ENCODE measurements at regions not wholly inside any gene's neighbourhood (a gene's known extent, or its start where the extent isn't known, plus 50 kb on each side); places are given as distances from the start of the nearest gene placed in this dataset.

DNA sequence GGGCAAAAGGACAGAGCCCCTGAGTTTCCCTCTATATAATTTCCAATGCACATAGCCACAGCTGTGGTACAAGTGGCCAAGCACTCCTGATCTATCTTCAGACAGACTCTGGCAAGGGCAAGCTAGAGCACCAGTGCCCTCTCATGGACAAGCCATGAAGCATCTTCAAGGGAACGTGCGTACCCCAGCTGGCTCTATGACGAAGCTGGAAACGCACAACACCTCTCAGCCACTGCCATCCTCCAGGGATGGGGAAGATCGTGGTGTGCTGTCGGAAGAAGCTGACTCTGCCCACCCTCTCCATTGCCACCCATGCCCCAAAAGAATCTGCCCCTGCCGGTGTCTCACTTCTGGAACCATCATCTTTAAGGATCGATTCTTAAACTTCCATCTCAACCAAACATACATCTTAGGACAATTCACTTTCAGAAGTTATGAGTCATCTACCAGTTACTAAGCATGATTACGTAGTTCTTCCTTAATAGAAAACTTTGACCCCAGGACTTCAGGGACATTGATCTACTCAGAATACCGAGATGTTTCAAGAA, 482.9 kb downstream of the AGTPBP1 start:
- no peak for DNase-seq (ENCODE audit: low spot score)

DNA sequence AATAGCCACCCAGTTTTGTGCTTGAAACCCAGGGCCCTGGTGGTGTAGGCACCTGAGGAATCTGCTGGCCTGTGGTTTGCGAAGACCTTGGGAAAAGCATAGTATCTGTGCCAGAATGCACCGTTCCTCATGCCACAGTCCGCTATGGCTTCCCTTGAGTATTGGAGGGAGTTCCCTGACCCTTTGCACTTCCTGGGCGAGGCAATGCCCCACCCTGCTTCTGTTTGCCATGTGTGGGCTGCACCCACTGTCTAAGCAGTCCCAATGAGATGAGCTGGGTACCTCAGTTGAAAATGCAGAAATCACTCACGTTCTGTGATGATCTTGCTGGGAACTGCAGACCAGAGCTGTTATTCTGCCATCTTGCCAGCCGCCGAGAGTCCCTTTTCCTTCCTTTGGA, 483.5 kb downstream of the AGTPBP1 start:
- DNase-seq (ENCODE audit: low spot score), result no peak

DNA sequence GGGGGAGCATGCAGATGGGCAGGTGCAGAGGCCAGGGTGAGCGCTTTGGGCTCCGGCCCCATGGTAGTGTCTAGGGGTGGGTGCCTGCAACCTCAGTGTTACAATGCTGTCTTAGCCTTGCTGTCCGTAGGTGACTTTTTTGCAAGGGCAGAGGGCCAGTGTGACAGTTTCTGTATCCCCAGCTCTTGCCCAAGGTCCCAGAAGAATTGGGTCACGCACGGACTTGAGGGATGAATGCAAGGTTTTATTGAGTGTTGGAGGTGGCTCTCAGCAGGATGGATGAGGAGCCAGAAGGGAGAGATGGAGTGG, 492.5 kb downstream of the AGTPBP1 start:
- no peak for DNase-seq (ENCODE audit: low spot score)

DNA sequence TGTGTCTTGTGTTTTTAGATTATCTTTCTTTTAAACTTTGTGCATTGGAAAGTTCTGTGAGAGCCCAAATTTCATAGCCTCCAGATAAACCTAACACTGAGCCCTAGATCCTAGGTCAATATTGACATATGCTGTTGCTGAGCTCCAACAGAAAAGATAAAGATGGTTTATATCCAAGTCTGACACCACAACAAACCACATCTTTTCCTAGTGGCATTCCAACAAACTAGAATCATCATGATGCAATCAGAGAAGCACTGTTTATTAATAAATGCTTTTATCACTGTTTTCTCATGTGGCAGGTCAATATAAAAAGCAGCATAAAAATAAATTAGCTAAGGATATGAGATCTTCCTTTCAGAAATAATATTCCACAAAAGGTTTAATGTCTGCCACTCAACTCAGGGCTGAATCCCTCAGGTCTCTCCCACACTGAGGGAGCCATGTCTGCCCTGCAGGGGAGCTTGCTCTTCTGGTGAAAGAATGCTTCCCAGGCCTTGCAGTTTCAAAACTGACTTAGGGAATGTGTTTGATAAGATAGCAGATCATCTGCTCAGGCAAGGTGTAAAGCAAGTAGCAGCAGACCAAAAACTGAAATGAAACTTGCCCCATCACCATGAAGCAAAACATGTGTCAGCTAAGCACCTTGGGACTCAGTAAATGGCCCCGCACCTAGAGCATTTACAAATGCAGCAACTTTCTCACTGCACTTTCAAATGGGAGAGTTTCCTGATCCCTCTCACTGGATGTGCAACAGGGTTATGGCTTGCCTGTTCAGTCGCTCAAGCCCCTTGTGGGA, 493.0 kb downstream of the AGTPBP1 start:
- DNase-seq (ENCODE audit: low spot score), result no peak

DNA sequence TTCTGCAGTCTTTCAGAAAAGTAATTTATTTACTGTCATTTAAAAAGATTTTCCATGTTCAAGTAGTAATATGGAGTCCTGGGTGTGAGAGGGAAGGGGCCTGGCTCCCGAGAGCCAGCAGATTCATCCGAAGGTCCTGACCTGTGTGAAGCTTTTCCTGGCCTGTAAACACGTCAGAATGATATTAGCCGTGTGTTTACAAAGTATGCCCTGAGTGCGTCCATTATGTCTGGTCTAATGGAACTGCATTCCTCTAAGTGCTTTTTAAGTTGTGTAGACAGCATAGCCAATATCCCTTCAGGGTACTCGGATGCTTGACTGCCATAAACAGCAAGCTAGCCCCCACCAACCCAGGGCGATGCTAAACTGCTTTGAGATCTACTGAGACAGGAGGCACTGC, 495.2 kb downstream of the AGTPBP1 start:
- no peak for DNase-seq (ENCODE audit: low spot score)

DNA sequence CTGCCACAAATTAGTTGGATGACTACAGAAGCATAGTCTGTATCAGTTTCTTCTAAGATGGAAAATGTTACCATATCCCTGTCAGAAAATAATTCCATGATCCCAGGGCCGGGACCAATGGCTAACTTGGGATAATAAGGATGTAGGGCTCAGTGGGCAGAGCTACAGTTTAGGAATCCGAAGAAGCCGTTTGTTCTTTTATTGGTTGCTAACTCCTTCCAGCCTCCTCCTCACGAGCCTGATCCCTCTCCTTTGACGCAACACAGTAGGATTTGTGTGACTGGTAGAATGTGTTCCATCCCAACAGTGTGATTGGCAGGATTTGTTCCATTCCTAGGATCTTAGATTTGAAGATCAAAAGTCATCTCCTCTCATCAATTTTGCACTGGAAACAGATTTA, 496.9 kb downstream of the AGTPBP1 start:
- no peak for DNase-seq (ENCODE audit: low spot score)

DNA sequence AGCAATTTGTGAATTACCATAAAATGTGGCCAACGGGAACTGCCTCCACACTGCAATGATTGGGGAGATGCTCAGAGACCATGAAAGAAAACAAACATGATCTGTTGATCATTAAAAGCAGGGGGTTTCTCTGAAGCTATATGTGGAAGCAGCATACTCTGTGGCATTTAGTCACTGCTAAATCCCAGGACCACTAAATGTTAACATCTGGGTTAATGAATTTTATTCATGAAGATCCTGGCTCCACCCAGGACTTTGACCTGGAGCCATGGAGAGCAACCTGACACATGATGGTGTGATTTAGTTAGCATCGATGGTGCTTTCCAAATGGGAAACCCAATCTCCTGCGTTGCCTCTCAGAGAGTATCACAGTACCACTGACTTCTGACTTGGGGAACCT, 497.8 kb downstream of the AGTPBP1 start:
- DNase-seq (ENCODE audit: low spot score), result no peak

DNA sequence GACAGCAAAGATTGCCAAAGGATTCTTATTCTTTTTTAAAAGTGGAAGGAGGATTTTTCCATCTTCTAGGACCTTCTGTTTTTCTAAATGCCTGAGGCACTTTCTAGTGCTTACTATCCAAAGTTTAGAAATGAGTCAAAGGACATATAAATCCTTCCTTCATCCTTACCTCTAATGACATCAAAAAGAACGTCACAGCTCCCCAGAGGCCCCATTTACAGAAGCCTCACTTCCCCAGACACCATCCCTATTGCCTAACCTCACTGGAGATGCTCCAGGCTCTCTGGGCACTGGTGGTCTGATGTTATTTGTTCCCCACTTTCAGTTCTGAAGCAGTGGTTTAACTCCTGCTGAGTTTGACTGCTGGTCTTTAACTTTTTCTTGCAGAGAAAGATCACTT, 504.3 kb downstream of the AGTPBP1 start:
- DNase-seq (ENCODE audit: low spot score), result no peak

DNA sequence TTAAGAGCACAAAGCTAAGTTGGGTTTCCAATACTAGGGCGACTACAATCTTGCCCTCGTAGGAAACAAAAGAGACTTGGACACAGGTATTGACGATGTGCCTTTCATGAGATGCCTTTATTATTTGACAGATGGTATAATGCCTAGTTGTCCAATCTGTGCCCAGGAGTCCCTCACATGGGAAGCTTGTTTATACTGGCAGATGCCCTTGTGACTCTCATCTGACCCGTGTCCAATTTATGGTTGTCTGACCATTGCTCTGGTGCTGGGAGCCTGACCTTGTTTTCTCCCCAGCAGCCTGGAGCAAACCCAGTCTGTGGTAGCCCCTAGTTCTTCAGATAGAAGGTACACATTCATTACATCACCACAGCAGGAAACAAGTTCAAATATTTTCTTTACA, 511.7 kb downstream of the AGTPBP1 start:
- DNase-seq (ENCODE audit: low spot score), result no peak

DNA sequence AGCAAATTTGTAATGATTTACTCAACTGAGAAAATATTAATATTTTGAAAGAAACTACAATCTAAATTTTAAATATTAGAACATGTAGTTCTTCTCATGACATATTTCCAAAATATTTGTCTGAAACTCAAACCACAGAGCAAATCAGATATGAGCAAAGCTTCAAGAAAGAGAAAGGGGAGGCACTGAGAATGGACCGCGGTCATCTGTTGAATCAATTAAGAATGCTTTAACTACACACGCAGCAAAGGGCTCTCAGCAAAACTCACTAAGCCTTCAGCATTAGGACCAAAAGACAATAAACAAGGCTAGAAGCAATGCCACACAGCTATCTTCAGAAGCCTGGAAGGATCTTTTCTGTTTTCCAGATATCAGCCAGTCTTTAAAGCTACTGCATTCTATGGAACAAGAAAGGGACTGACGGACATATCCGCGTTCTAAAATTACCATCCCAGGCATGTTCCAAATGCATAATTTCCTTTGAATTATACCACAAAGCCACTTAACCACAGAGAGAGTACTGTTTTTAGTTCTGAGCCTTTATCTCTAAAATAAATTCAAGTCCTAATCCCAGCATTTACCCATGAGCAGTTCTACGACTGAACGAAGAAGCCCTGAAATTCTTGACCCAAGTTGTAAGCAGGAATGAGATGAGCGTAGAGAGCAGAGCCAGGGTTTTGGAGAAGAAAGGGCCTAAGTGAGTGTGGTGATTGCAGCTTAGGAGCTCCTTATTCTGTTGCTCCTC, 513.5 kb downstream of the AGTPBP1 start:
- DNase-seq (ENCODE audit: low spot score), result no peak

DNA sequence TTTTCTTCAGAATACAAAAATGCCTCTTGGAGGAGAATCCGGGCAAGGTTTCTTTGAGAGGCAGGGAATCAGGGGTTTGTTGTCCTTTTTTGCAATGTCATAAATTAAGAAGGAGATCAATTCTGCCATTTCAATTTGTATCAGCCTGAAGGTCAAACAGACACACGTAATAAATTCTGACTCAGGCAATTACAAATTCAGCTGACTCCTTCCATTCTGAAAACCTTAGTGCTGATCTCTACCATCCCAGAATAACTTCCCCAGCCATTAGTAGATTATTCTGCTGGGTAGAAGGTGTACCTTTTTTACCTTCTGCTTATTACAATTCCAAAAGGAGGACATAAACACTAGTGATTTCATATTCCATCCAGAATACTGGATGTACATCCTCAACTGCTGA, 516.6 kb downstream of the AGTPBP1 start:
- no peak for DNase-seq (ENCODE audit: low spot score)

DNA sequence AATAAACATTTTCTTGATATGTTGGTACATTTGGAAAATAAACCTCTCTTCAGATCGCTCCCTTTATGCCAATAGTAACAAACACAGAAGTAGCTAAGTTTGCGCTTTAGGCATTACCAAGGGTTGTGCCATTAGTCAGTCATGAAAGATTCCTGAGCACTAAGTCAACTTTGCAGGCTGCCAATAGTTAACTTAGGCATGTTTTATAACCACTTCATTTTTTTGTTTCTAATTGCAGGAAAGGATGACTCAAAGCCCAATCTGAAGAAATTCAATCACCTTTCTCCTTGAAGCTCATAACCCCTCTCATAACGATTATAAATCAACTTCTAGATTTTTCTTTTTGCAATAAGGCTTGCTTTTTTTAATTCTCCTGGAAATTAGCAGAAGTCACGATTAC, 517.0 kb downstream of the AGTPBP1 start:
- DNase-seq (ENCODE audit: low spot score), result no peak

DNA sequence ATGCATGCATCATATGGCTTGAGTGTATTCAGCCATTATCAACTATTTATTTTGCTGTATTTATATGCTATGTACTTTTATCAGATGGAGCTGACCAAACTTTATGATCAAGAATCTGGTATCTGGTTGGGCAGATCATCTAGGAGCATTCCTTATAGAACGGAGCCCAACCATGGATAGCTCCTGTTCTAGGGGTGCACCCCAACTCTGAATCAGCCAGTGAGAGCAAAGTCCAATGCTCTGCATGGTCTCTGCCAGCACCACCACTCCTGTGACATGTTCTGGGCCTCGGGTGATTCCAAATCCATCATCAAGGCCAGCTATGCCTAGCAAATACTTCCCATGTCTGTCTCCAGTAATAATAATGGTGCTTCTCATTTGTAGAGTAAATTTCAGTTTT, 517.5 kb downstream of the AGTPBP1 start:
- DNase-seq (ENCODE audit: low spot score), result no peak

DNA sequence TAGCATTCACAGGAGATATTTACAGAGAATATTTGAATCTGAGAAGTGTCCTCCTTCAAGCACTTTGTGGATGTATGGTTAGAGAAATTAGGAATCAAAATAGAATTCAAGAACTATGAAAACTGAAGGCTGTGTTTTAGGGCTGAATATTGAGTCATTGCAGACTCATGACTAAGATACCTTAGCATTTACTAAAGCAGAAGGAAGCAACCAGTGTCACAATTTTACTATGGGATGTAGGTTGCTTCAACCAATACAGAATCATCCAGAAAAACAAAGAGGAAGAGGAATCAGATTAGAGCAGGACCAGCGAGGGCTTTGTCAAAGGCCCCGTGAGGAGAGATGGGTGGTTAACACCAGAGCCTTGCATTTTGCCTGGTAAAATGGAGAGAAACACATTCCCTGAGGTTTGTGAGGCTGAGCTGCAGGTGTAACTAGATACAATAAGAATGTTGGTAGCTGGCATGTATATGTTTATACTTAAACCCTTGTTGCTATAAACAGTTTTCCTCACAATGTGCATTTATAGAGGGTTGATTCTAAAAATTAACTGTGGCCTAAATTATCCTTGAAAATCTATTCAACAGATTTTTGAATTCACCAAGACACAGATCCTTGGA, 518.1 kb downstream of the AGTPBP1 start:
- no peak for DNase-seq (ENCODE audit: low spot score)

DNA sequence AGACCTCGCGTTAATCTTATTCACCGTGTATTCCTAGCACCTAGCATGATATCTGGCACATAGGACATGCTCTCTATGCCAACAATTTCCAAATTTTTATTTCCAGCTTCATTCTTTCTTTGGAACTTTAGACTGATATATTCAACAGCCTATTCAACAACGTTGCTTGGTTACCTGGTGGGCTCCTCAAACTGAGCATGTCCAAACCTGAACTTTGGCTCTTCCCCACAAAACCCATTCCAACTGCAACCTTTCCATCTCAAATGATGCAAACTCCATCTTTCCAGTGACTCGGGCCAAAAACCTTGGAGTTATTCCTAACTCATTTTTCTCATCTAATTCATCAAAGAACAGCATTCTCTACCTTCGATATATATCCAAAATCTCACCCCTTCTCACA, 525.2 kb downstream of the AGTPBP1 start:
- DNase-seq (ENCODE audit: low spot score), result no peak

DNA sequence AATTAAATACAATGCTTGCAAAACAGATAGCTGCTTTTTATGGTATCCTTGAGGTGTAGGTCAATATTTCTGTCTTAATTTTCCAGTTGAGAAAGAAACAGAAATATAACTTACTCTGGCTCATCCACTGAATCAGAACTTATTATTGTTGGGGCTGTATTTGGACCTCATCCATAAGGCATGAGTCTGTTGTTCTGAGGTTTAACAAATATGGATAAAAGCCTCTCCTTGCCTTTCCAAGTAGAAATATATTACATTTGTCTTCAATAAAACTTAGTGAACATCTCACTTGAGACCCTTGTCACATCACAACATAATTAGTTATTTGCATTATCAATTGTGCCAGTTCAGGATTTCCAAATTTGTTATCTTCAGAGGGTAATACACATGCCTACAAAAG, 525.8 kb downstream of the AGTPBP1 start:
- no peak for DNase-seq (ENCODE audit: low spot score)

DNA sequence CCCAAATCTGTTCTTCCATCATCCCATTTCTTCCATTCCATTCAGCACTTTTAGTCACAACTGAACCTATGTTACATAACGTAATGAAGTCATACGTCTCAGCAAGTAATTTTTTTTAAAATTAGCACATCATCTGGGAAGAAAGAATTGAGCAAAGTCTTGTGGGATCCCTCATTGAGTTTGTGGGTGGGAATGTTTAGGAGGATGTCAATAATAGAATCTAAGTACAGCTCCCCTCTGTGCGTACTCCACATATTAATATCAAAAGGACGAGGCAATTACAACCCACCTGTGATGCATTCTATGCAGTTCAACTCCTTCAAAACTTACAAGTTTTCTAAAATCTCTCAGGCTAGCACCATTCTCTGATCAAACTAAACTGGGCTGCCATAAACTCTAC, 526.3 kb downstream of the AGTPBP1 start:
- DNase-seq (ENCODE audit: low spot score), result no peak

DNA sequence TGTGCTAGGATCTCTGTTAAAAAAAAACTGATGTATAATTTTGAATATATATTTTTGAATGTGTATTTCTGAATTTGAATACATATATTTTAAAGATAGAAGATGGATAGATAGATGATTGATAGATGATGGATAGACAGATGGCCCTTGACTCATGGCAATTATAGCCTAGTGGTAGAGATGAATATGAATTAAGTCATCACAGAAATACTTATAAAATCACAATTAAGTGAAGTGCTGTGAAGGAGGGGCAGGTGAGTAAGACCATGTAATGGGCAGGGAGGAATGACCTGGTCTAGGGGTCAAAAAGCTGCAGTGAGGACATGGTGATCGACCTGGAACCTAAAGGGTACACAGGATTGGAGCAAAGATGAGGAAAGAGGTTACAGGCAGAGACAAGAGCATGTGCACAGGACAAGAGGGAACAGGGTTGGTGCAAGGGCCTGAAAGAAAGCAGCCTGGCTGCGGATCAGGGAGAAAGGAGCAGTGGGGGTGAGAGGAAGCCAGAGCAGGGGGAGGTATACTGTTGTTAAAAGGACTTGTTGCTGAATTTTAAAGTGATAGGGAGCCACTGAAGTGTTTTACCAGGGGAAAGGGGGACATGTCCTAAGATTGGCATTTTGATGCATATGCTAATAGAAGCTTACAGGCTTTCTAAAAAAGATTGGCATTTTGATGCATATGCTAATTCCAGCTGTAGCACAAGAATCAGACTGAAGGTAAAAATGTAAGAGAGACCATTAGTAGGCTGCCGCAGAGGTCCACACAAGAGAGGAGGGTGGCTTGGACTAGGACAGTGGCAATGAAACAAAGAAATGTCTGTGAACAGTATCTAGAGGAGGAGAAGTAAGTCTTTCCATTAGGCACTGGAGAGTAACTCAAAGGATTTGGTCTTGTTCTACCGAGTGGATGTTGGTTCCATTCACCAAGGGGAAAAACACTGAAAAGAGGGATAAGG, 527.8 kb downstream of the AGTPBP1 start:
- DNase-seq (ENCODE audit: low spot score), result no peak

DNA sequence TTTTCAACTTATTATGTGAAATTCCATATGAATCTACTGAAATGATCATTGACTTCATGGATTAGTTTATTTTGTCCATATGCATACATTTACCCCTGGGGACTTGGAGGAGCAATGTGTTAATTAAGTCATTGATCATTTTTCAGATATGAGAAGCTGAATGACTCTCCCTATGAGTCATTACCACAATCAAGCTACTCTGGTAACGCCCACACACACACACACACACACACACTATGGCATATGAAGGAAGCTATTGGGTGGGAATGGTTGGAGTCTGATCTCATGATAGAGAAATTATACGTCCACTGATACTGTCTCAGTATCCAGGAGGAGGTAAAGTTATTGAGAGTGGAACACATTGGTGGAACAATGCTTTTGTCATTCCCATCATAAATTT, 528.9 kb downstream of the AGTPBP1 start:
- no peak for DNase-seq (ENCODE audit: low spot score)

DNA sequence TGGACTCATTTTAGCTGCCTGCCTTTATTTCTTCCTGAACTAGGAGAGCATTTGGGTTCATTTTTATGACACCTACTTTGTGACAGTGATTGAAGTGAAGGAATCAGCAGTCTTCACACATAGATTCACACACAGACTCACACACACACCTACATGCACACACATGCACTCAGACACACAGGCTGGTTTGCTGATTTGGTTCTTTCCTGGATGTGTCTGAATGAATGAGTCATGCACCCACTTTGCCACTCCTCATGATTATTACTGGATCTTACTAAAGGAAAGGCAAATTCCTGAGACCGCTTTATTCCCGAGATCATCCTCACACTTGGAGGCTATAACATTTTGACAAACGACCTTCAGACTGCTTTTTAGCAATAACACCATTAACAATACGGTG, 529.5 kb downstream of the AGTPBP1 start:
- DNase-seq (ENCODE audit: low spot score), result no peak

DNA sequence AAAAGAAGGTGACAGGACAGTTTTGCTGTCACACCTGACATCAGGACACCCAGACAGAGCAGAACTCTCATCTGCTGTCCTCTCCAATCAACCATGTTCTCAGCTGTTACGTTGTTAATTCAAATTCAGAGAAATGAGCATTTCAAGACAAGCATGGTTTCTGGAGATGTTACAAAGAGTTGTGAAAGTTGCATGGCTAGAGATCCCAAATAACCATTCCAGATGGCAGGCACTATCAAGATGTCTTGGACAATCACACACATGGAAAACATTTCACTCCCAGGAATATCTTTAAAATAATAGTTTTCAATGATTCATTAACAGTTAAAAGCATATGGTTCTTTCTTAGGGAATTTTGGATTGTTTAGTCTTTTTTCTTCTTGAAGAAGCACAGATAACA, 533.1 kb downstream of the AGTPBP1 start:
- DNase-seq (ENCODE audit: low spot score), result no peak

DNA sequence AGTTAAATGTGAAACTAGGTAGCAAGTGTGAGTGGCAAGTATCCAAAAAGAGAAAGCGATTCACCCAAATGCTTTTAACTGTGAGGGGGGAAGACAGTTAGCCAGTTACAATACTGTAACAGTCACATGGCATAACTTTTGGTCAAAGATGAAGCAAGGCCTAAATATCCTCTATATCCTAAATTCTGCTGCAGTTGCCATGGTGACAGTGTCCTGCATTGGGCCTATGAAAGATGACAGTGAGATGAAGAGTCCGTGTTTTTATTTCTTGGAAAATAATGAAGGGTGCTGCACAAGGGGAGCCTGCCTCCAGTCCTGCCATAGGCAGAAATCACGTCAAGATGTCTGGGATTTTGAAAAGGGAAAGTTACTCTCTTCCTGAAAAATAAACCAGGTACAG, 534.6 kb downstream of the NTRK2 start:
- no peak for DNase-seq (ENCODE audit: low spot score)
